B cell (primary cell): ENCODE measurements at regions not wholly inside any gene's neighbourhood (a gene's known extent, or its start where the extent isn't known, plus 50 kb on each side); places are given as distances from the start of the nearest gene placed in this dataset.

ENCODE experiments used
- ATAC-seq: fragments of 200-7000 bp; cut with Tn5 transposase; one replicate; pipeline ENCODE4 v1.10.0; 2021; ENCODE audit warnings: low read depth, mild to moderate bottlenecking, moderate number of reproducible peaks, moderate library complexity
- CTCF ChIA-PET: fragments of 350-600 bp; sonication (Branson Sonifier 250); formaldehyde crosslinking; loops from one replicate; lab custom pipeline; 2021; ENCODE audit warnings: antibody characterized with exemption, inconsistent platforms; lab: Charles Lee
- POLR2A ChIA-PET: fragments of 350-600 bp; sonication (Branson Sonifier 250); formaldehyde crosslinking; loops from one replicate; lab custom pipeline; 2021; ENCODE audit warnings: antibody characterized with exemption; lab: Charles Lee
- DNase-seq: peaks from one replicate; pipeline ENCODE4 v3.0.0; 2013
- H2AFZ ChIP-seq: 2 replicates; pipeline ENCODE4 v1.6.1; 2012; ENCODE audit warnings: mild to moderate bottlenecking, low read depth, low read length; ENCODE audit not compliant: insufficient read depth, poor library complexity, severe bottlenecking
- H3K27ac ChIP-seq, 2 donors: 1 replicate in 1 of 2; 2 replicates in 1 of 2; pipeline ENCODE4 v1.5.1; 2012 to 2013; ENCODE audit warnings: low read length in 2 of 2, mild to moderate bottlenecking in 2 of 2, moderate library complexity in 1 of 2
- H3K27me3 ChIP-seq, 4 experiments: fragments of 200-600 bp in 1 of 4; sonication (generic) in 1 of 4; replicated peaks in 1 of 4; 1 replicate in 2 of 4; 2 replicates in 2 of 4; pipeline versions ENCODE4 v1.6.1 to v1.7.0; 2013 to 2016; ENCODE audit warnings: low read length in 3 of 4, mild to moderate bottlenecking in 2 of 4, mixed read lengths in 1 of 4, moderate library complexity in 1 of 4; ENCODE audit not compliant: insufficient read depth in 4 of 4, control insufficient read depth in 3 of 4; ENCODE audit errors: control extremely low read depth in 1 of 4
- H3K36me3 ChIP-seq, 2 experiments: replicated peaks in 1 of 2; 1 replicate in 1 of 2; 2 replicates in 1 of 2; pipeline versions ENCODE4 v1.6.1 to v1.7.1; 2013; ENCODE audit warnings: low read length in 1 of 2; ENCODE audit not compliant: insufficient read depth in 2 of 2, control insufficient read depth in 1 of 2; ENCODE audit errors: control extremely low read depth in 1 of 2, extremely low read depth in 1 of 2
- H3K4me1 ChIP-seq, 2 donors: fragments of 200-600 bp in 1 of 2; sonication (generic) in 1 of 2; 1 replicate in 1 of 2; 2 replicates in 1 of 2; pipeline versions ENCODE4 v1.5.1 to v1.6.1; 2013 to 2017; ENCODE audit warnings: low read length in 2 of 2; ENCODE audit not compliant: control insufficient read depth in 2 of 2, insufficient read depth in 2 of 2
- H3K4me2 ChIP-seq: replicated peaks from 2 replicates; pipeline ENCODE3; 2012; ENCODE audit warnings: mild to moderate bottlenecking, low read depth, low read length; ENCODE audit not compliant: poor library complexity, severe bottlenecking
- H3K4me3 ChIP-seq, 5 experiments: fragments of 200-600 bp in 1 of 5; sonication (generic) in 1 of 5; 1 replicate in 3 of 5; 2 replicates in 2 of 5; pipeline versions ENCODE4 v1.5.1 to v1.7.0; 2011 to 2016; ENCODE audit warnings: low read length in 4 of 5, mild to moderate bottlenecking in 4 of 5, low read depth in 2 of 5, control low read depth in 1 of 5, moderate library complexity in 1 of 5; ENCODE audit not compliant: insufficient read depth in 1 of 5; ENCODE audit errors: control extremely low read depth in 1 of 5, extremely low read depth in 1 of 5
- H3K79me2 ChIP-seq: fragments of 200-600 bp; sonication (generic); one replicate; pipeline ENCODE4 v1.6.0; 2016; ENCODE audit warnings: low read length; ENCODE audit not compliant: control insufficient read depth, insufficient read depth
- H3K9ac ChIP-seq: fragments of 200-600 bp; sonication (generic); 2 replicates; pipeline ENCODE4 v1.6.1; 2017; ENCODE audit warnings: mild to moderate bottlenecking, low read length, moderate library complexity
- H3K9me3 ChIP-seq, 3 donors: one replicate each; pipeline versions ENCODE4 v1.6.1 to v1.7.1; 2013; ENCODE audit warnings: low read length in 2 of 3; ENCODE audit not compliant: control insufficient read depth in 2 of 3, insufficient read depth in 1 of 3; ENCODE audit errors: control extremely low read depth in 1 of 3
- H4K20me1 ChIP-seq: 2 replicates; pipeline ENCODE4 v1.6.0; 2012; ENCODE audit warnings: mild to moderate bottlenecking, low read length; ENCODE audit not compliant: insufficient read depth, control insufficient read depth, poor library complexity, severe bottlenecking
- H3K27ac Mint-ChIP-seq: one replicate; pipeline ENCODE4 v1.8.0; 2021; ENCODE audit warnings: mixed read lengths
- H3K27me3 Mint-ChIP-seq: one replicate; pipeline ENCODE4 v1.8.0; 2021; ENCODE audit warnings: mixed read lengths
- H3K4me1 Mint-ChIP-seq: one replicate; pipeline ENCODE4 v1.8.0; 2021; ENCODE audit warnings: mixed read lengths
- H3K4me3 Mint-ChIP-seq: one replicate; pipeline ENCODE4 v1.8.0; 2021; ENCODE audit warnings: mixed read lengths
- H3K9me3 Mint-ChIP-seq: one replicate; pipeline ENCODE4 v1.8.0; 2022; ENCODE audit warnings: mixed read lengths; ENCODE audit not compliant: insufficient read depth
- EZH2 ChIP-seq: IDR thresholded peaks from 2 replicates; pipeline ENCODE4 v1.6.1; 2012; ENCODE audit warnings: borderline replicate concordance, low read depth, mild to moderate bottlenecking, moderate library complexity, low read length; ENCODE audit not compliant: insufficient read depth, poor library complexity, severe bottlenecking
- WGBS: methylation state at CpG from one replicate; pipeline ENCODE4 v1.1.5; 2013; ENCODE audit warnings: missing lambda C conversion rate; ENCODE audit not compliant: insufficient coverage; 5-methylcytosine and 5-hydroxymethylcytosine counted together
- intact Hi-C: fragments of 100-400 bp; cut with micrococcal nuclease; formaldehyde crosslinking; loops from one replicate; pipeline ENCODE4 v1.10.0; 2022
- TF ChIP-seq, protein P1 (sequence below): fragments of 200-600 bp; IDR thresholded peaks from one replicate; pipeline ENCODE4 v1.8.0; 2022; ENCODE audit warnings: antibody characterized with exemption, mild to moderate bottlenecking

DNA sequence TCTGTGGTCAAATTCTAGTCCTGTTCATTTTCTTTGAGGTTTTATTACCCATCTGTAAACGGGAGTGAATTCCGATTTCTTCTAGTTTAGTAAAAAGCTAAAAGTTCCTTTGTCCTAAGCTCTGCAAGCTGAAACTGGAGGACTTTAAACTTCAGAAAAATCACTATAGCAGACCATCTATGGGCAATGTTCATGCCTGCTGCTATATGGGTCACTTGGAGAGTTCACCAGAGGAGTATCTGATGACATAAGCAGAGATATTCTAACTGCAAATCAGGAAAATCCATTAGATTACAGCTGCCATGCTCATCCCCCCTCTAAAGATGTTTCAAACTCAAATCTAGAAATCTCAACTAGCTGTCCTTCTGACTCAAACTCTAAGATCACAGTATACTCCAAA lies 193.0 kb upstream of the RTL1 start:
- Mint-ChIP-seq H3K4me3 (no peak overlapping the region), H3K4me1 (no peaks in the 10 kb centered on the region), H3K27ac (no peak overlapping the region), H3K9me3 (peaks cover 2% of the 10 kb centered on the region), H3K27me3 (peaks cover 5% of the 10 kb centered on the region)
- H3K27ac ChIP-seq: no peak overlapping the region
- no peaks in the 10 kb centered on the region for H3K79me2 ChIP-seq
- peaks cover 3 to 7% (median 3%) of the 10 kb centered on the region in 3 donors for H3K9me3 ChIP-seq
- H3K4me1 ChIP-seq: no peaks in the 10 kb centered on the region
- H3K27me3 ChIP-seq: no peaks in the 10 kb centered on the region
- intact Hi-C loops: no loop called here
- H3K4me2 ChIP-seq: no peak overlapping the region
- ChIA-PET CTCF (no interaction called here), POLR2A (no interaction called here)
- TF ChIP-seq, protein P1, sequence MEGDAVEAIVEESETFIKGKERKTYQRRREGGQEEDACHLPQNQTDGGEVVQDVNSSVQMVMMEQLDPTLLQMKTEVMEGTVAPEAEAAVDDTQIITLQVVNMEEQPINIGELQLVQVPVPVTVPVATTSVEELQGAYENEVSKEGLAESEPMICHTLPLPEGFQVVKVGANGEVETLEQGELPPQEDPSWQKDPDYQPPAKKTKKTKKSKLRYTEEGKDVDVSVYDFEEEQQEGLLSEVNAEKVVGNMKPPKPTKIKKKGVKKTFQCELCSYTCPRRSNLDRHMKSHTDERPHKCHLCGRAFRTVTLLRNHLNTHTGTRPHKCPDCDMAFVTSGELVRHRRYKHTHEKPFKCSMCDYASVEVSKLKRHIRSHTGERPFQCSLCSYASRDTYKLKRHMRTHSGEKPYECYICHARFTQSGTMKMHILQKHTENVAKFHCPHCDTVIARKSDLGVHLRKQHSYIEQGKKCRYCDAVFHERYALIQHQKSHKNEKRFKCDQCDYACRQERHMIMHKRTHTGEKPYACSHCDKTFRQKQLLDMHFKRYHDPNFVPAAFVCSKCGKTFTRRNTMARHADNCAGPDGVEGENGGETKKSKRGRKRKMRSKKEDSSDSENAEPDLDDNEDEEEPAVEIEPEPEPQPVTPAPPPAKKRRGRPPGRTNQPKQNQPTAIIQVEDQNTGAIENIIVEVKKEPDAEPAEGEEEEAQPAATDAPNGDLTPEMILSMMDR: no peak
- no peak for TF ChIP-seq EZH2
- no CpG with 5 or more reads among the region's 2 CpGs for WGBS
- H3K9ac ChIP-seq: no peak overlapping the region
- no peak for ATAC-seq
- H3K36me3 ChIP-seq: no peaks in the 10 kb centered on the region
- no peak overlapping the region for H3K4me3 ChIP-seq
- H4K20me1 ChIP-seq: no peaks in the 10 kb centered on the region
- DNase-seq: no peak
- H2AFZ ChIP-seq: no peak overlapping the region

DNA sequence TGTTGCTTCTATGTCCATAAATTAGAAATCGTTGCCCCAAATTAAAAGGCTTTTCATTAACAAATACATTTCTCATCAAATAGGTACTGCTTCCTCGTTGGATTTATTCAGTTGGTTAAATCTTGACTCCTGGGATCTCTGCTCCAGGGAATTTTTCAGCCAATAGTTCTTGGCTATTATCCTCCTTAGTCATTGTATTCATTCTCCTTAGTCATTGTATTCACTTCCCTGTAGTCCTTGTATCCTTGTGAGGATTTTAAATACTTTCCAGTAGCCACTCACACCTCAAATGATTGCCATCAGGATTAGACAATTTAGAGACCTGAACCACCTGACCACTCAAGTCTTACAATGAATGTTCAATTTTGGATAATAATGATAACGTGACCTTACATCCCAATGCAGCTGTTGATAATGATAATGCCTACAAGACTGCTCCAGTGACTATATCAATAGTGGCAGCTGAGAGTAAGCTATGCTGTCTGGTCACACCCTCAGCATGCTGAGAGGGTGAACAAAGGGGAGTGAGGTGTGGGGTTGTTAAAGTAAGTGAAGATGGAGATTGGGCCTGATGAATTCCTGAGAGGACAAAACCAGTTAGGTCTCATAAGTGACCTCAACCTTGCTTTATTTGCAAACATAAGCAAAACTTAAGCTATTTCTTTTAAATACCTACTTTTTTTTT lies 193.7 kb upstream of the RTL1 start:
- CTCF ChIA-PET: no interaction called here
- ATAC-seq (no peak), DNase-seq (no peak)
- Histone ChIP-seq H2AFZ (no peak overlapping the region), H3K27me3 (no peaks in the 10 kb centered on the region), H3K4me1 (no peaks in the 10 kb centered on the region), H3K4me2 (no peak overlapping the region), H3K27ac (no peak overlapping the region), H3K36me3 (no peaks in the 10 kb centered on the region), H4K20me1 (no peaks in the 10 kb centered on the region), H3K9ac (no peak overlapping the region), H3K4me3 (no peak overlapping the region), H3K79me2 (no peaks in the 10 kb centered on the region), H3K9me3 (peaks cover 3 to 10% (median 3%) of the 10 kb centered on the region in 3 donors)
- Mint-ChIP-seq H3K4me3 (no peak overlapping the region), H3K27ac (no peak overlapping the region), H3K4me1 (no peaks in the 10 kb centered on the region), H3K27me3 (peaks cover 5% of the 10 kb centered on the region), H3K9me3 (peaks cover 2% of the 10 kb centered on the region)
- intact Hi-C loops: no loop called here
- POLR2A ChIA-PET: no interaction called here
- TF ChIP-seq, protein P1: no peak
- no peak for TF ChIP-seq EZH2
- WGBS: 92% methylated on average over 2 of the region's 3 CpGs
